ENCODE measurements at regions not wholly inside any gene's neighbourhood (a gene's known extent, or its start where the extent isn't known, plus 50 kb on each side); places are given as distances from the start of the nearest gene placed in this dataset.

DNA sequence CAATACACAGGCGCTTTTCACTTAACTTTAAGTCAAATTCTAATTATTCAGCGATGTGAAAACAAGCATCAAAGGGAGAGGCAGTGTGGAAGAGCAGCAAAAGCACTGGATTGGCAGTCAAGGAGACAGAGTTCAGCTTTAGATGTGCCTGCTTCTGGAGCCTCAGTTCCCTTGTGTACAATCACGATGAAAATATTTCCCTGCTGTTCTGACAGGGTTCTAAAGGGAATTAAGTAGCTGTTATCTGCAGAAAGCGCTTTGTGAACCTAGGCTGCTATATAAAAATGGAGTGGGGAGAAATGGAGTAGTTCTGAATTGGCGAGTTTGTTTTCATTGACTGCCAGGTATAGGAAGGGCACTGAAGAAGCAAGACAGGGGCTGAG lies 237.8 kb upstream of the SP8 start:
- WGBS (ENCODE audit: insufficient coverage), result 93% methylated on average over 5 of the region's 5 CpGs
- ChIA-PET CTCF (no interaction called here), POLR2A (no interaction called here)
- H3K27ac ChIP-seq (ENCODE audit: insufficient read depth in 1 of 2, low read depth in 1 of 2, low read length in 2 of 2, poor library complexity in 1 of 2, severe bottlenecking in 2 of 2), result no peak overlapping the region
- no peaks in the 10 kb centered on the region for H3K36me3 ChIP-seq (ENCODE audit: control insufficient read depth in 4 of 4, insufficient read depth in 4 of 4, low read length in 3 of 4)
- no peaks in the 10 kb centered on the region for H3K9me3 ChIP-seq (ENCODE audit: control extremely low read depth in 1 of 5, control insufficient read depth in 4 of 5, insufficient read depth in 2 of 5, low read depth in 1 of 5, low read length in 4 of 5)
- peaks cover 0 to 4% (median 0%) of the 10 kb centered on the region in 4 experiments for H3K4me1 ChIP-seq (ENCODE audit: control extremely low read depth in 1 of 4, control insufficient read depth in 4 of 4, insufficient read depth in 4 of 4, low read length in 3 of 4)
- no peak overlapping the region for H3K4me3 ChIP-seq (ENCODE audit: control insufficient read depth in 1 of 7, extremely low read depth in 1 of 7, insufficient read depth in 4 of 7, low read depth in 2 of 7, low read length in 6 of 7)
- peaks cover 0 to 4% (median 0%) of the 10 kb centered on the region in 5 experiments for H3K27me3 ChIP-seq (replicated peaks in 2 of 5; ENCODE audit: control insufficient read depth in 4 of 5, insufficient read depth in 5 of 5, low read length in 4 of 5)
- DNase-seq, result no peak

DNA sequence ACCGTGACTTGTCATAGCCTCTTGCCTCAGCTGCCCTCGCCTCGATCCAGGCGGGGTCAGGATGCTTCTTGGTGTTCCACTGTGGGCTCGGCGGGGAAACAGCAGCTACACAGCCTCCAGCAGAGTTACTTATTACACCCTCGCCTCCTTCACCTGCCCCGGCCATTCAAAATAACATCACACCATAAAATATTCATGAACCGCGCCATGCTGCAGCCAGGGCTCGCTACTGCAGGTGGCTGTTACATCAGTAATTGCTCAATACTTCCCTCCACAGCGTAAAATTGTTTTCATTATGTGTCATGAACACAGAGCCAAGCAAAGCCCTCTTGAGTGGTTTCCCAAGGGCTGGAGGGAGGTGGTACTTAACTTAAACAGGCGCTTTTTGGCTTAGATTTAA lies 241.5 kb upstream of the SP8 start:
- no peaks in the 10 kb centered on the region for H3K9me3 ChIP-seq (ENCODE audit: control extremely low read depth in 1 of 5, control insufficient read depth in 4 of 5, insufficient read depth in 2 of 5, low read depth in 1 of 5, low read length in 4 of 5)
- no peaks in the 10 kb centered on the region for H3K36me3 ChIP-seq (ENCODE audit: control insufficient read depth in 4 of 4, insufficient read depth in 4 of 4, low read length in 3 of 4)
- no peak overlapping the region for H3K4me3 ChIP-seq (ENCODE audit: control insufficient read depth in 1 of 7, extremely low read depth in 1 of 7, insufficient read depth in 4 of 7, low read depth in 2 of 7, low read length in 6 of 7)
- CTCF ChIA-PET, result no interaction called here
- peaks cover 0 to 4% (median 0%) of the 10 kb centered on the region in 4 experiments for H3K4me1 ChIP-seq (ENCODE audit: control extremely low read depth in 1 of 4, control insufficient read depth in 4 of 4, insufficient read depth in 4 of 4, low read length in 3 of 4)
- POLR2A ChIA-PET, result no interaction called here
- peak in 2 of 3 donors; percentile 0 to 12 for DNase-seq
- no peak overlapping the region for H3K27ac ChIP-seq (ENCODE audit: insufficient read depth in 1 of 2, low read depth in 1 of 2, low read length in 2 of 2, poor library complexity in 1 of 2, severe bottlenecking in 2 of 2)
- H3K27me3 ChIP-seq (replicated peaks in 2 of 5; ENCODE audit: control insufficient read depth in 4 of 5, insufficient read depth in 5 of 5, low read length in 4 of 5), result peaks cover 0 to 4% (median 0%) of the 10 kb centered on the region in 5 experiments
- WGBS (ENCODE audit: insufficient coverage), result 68% methylated on average over 11 of the region's 13 CpGs

GRCh38 chr7:21028599-21028998 lies 241.9 kb upstream of the SP8 start:
- no peaks in the 10 kb centered on the region for H3K9me3 ChIP-seq (ENCODE audit: control extremely low read depth in 1 of 5, control insufficient read depth in 4 of 5, insufficient read depth in 2 of 5, low read depth in 1 of 5, low read length in 4 of 5)
- no peaks in the 10 kb centered on the region for H3K36me3 ChIP-seq (ENCODE audit: control insufficient read depth in 4 of 4, insufficient read depth in 4 of 4, low read length in 3 of 4)
- no peak overlapping the region for H3K4me3 ChIP-seq (ENCODE audit: control insufficient read depth in 1 of 7, extremely low read depth in 1 of 7, insufficient read depth in 4 of 7, low read depth in 2 of 7, low read length in 6 of 7)
- DNase-seq, result no peak
- POLR2A ChIA-PET, result no interaction called here
- WGBS (ENCODE audit: insufficient coverage), result 93% methylated on average over 2 of the region's 3 CpGs
- no peak overlapping the region for H3K27ac ChIP-seq (ENCODE audit: insufficient read depth in 1 of 2, low read depth in 1 of 2, low read length in 2 of 2, poor library complexity in 1 of 2, severe bottlenecking in 2 of 2)
- CTCF ChIA-PET, result interaction anchor here (1.1 kb wide), 1 partner anchor 51 kb away, joined by 3 read pairs; no protein-coding TSS in a partner anchor
- peaks cover 0 to 4% (median 0%) of the 10 kb centered on the region in 5 experiments for H3K27me3 ChIP-seq (replicated peaks in 2 of 5; ENCODE audit: control insufficient read depth in 4 of 5, insufficient read depth in 5 of 5, low read length in 4 of 5)
- peaks cover 0 to 4% (median 0%) of the 10 kb centered on the region in 4 experiments for H3K4me1 ChIP-seq (ENCODE audit: control extremely low read depth in 1 of 4, control insufficient read depth in 4 of 4, insufficient read depth in 4 of 4, low read length in 3 of 4)

DNA sequence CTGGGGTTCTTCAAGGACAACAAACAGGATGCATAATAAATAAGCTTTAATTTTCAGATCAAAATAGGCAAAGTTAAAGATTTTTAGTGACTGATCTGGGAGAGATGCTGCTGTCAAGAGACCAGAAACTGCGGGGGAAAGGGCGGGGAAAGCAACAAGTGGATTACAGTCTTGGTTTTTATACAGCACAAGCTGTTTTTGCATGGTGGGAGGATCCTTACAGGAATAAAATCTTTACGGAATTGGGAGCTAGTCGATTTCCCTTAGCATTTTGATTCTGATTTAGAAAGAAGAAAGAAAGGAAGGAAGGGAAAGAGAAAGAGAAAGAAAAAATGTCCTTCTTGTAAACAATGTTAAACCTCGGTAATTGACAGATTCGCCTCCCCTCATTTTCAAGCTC lies 242.3 kb upstream of the SP8 start:
- Histone ChIP-seq H3K27me3 (replicated peaks in 2 of 5; ENCODE audit: control insufficient read depth in 4 of 5, insufficient read depth in 5 of 5, low read length in 4 of 5) (peaks cover 0 to 4% (median 0%) of the 10 kb centered on the region in 5 experiments), H3K4me3 (ENCODE audit: control insufficient read depth in 1 of 7, extremely low read depth in 1 of 7, insufficient read depth in 4 of 7, low read depth in 2 of 7, low read length in 6 of 7) (no peak overlapping the region), H3K9me3 (ENCODE audit: control extremely low read depth in 1 of 5, control insufficient read depth in 4 of 5, insufficient read depth in 2 of 5, low read depth in 1 of 5, low read length in 4 of 5) (no peaks in the 10 kb centered on the region), H3K27ac (ENCODE audit: insufficient read depth in 1 of 2, low read depth in 1 of 2, low read length in 2 of 2, poor library complexity in 1 of 2, severe bottlenecking in 2 of 2) (no peak overlapping the region), H3K36me3 (ENCODE audit: control insufficient read depth in 4 of 4, insufficient read depth in 4 of 4, low read length in 3 of 4) (no peaks in the 10 kb centered on the region), H3K4me1 (ENCODE audit: control extremely low read depth in 1 of 4, control insufficient read depth in 4 of 4, insufficient read depth in 4 of 4, low read length in 3 of 4) (peaks cover 0 to 4% (median 0%) of the 10 kb centered on the region in 4 experiments)
- 90% methylated on average over 6 of the region's 6 CpGs for WGBS (ENCODE audit: insufficient coverage)
- ChIA-PET CTCF (interaction anchor here (0.6 to 1.1 kb wide), 2 partner anchors 51 to 1906 kb away, joined by 3 read pairs; no protein-coding TSS in a partner anchor), POLR2A (no interaction called here)
- DNase-seq, result no peak

DNA sequence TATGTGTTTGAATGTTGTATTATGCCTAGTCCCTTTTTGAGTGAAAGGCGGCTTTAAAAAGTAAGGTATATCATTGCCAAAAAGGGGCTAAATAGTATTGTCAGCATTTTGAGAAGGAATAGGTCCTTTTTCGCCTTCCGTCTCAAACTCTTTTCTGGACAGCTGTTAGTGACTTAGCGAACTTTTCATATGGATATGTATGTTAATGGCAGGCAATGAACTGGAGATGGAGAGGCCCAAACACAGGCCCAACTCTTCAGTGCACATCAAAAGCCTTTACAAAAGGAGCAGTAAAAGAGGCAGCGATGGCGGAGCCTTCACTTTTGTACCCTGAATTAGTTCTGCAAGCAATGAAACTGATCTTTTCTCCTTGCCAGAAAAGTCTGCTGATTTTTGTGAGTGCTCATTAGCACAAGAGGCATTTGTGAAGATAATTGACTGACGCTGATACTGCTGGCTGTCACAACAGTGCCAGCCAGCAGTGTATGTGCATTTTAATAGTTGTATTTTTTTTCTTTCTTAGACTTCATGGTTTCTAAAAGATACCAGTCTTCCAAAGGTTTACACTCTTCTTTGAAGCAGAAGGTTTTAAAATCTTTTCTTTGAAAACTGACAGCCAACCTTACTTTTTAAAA lies 243.7 kb upstream of the SP8 start:
- Histone ChIP-seq H3K4me1 (ENCODE audit: control extremely low read depth in 1 of 4, control insufficient read depth in 4 of 4, insufficient read depth in 4 of 4, low read length in 3 of 4) (peaks cover 0 to 4% (median 0%) of the 10 kb centered on the region in 4 experiments), H3K4me3 (ENCODE audit: control insufficient read depth in 1 of 7, extremely low read depth in 1 of 7, insufficient read depth in 4 of 7, low read depth in 2 of 7, low read length in 6 of 7) (no peak overlapping the region), H3K27me3 (replicated peaks in 2 of 5; ENCODE audit: control insufficient read depth in 4 of 5, insufficient read depth in 5 of 5, low read length in 4 of 5) (peaks cover 0 to 4% (median 0%) of the 10 kb centered on the region in 5 experiments), H3K9me3 (ENCODE audit: control extremely low read depth in 1 of 5, control insufficient read depth in 4 of 5, insufficient read depth in 2 of 5, low read depth in 1 of 5, low read length in 4 of 5) (no peaks in the 10 kb centered on the region), H3K27ac (ENCODE audit: insufficient read depth in 1 of 2, low read depth in 1 of 2, low read length in 2 of 2, poor library complexity in 1 of 2, severe bottlenecking in 2 of 2) (no peak overlapping the region), H3K36me3 (ENCODE audit: control insufficient read depth in 4 of 4, insufficient read depth in 4 of 4, low read length in 3 of 4) (no peaks in the 10 kb centered on the region)
- ChIA-PET CTCF (no interaction called here), POLR2A (no interaction called here)
- DNase-seq, result no peak
- over 99% methylated on average over 6 of the region's 7 CpGs for WGBS (ENCODE audit: insufficient coverage)

DNA sequence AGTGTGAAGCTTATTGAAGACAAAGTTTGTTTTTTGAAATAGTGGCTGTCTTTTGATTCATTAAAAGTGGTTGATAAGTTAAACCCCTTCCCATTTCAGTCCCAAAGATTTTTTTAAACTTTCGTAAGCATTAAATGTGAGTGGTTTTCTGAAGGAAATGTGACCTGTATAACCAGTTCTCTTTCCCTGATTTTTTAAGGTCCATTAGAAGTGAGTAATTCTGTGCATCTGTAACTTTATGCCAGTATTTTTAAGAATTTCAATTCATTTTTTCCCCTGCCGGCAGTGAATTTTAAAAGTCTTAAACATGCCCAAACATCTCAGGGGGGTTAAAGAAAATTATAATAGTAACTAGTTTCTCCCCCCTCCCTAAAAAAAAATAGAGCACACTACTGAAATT lies 254.6 kb upstream of the SP8 start:
- CTCF ChIA-PET, result no interaction called here
- WGBS (ENCODE audit: insufficient coverage), result no CpG with 5 or more reads among the region's 2 CpGs
- POLR2A ChIA-PET, result no interaction called here

GRCh38 chr7:21041666-21042065 lies 255.0 kb upstream of the SP8 start:
- Histone ChIP-seq H3K27me3 (replicated peaks in 2 of 5; ENCODE audit: control insufficient read depth in 4 of 5, insufficient read depth in 5 of 5, low read length in 4 of 5) (no peaks in the 10 kb centered on the region), H3K4me1 (ENCODE audit: control extremely low read depth in 1 of 4, control insufficient read depth in 4 of 4, insufficient read depth in 4 of 4, low read length in 3 of 4) (no peaks in the 10 kb centered on the region), H3K36me3 (ENCODE audit: control insufficient read depth in 4 of 4, insufficient read depth in 4 of 4, low read length in 3 of 4) (no peaks in the 10 kb centered on the region), H3K27ac (ENCODE audit: insufficient read depth in 1 of 2, low read depth in 1 of 2, low read length in 2 of 2, poor library complexity in 1 of 2, severe bottlenecking in 2 of 2) (no peak overlapping the region), H3K9me3 (ENCODE audit: control extremely low read depth in 1 of 5, control insufficient read depth in 4 of 5, insufficient read depth in 2 of 5, low read depth in 1 of 5, low read length in 4 of 5) (peaks cover 0 to 1% (median 0%) of the 10 kb centered on the region in 5 experiments), H3K4me3 (ENCODE audit: control insufficient read depth in 1 of 7, extremely low read depth in 1 of 7, insufficient read depth in 4 of 7, low read depth in 2 of 7, low read length in 6 of 7) (no peak overlapping the region)
- ChIA-PET POLR2A (no interaction called here), CTCF (no interaction called here)
- WGBS (ENCODE audit: insufficient coverage), result 96% methylated on average over 4 of the region's 5 CpGs
- no peak for DNase-seq

More for the DNA sequence above, 254.6 kb upstream of the SP8 start:
- Histone ChIP-seq H3K9me3 (ENCODE audit: control extremely low read depth in 1 of 5, control insufficient read depth in 4 of 5, insufficient read depth in 2 of 5, low read depth in 1 of 5, low read length in 4 of 5) (peaks cover 0 to 1% (median 0%) of the 10 kb centered on the region in 5 experiments), H3K4me1 (ENCODE audit: control extremely low read depth in 1 of 4, control insufficient read depth in 4 of 4, insufficient read depth in 4 of 4, low read length in 3 of 4) (no peaks in the 10 kb centered on the region), H3K36me3 (ENCODE audit: control insufficient read depth in 4 of 4, insufficient read depth in 4 of 4, low read length in 3 of 4) (no peaks in the 10 kb centered on the region), H3K4me3 (ENCODE audit: control insufficient read depth in 1 of 7, extremely low read depth in 1 of 7, insufficient read depth in 4 of 7, low read depth in 2 of 7, low read length in 6 of 7) (no peak overlapping the region), H3K27ac (ENCODE audit: insufficient read depth in 1 of 2, low read depth in 1 of 2, low read length in 2 of 2, poor library complexity in 1 of 2, severe bottlenecking in 2 of 2) (no peak overlapping the region), H3K27me3 (replicated peaks in 2 of 5; ENCODE audit: control insufficient read depth in 4 of 5, insufficient read depth in 5 of 5, low read length in 4 of 5) (no peaks in the 10 kb centered on the region)
- no peak for DNase-seq
